Neural cell (in vitro differentiated cells): ENCODE measurements at regions not wholly inside any gene's neighbourhood (a gene's known extent, or its start where the extent isn't known, plus 50 kb on each side); places are given as distances from the start of the nearest gene placed in this dataset.

ENCODE experiments used
- EP300 ChIP-seq: fragments of 450-650 bp; conservative IDR thresholded peaks from 2 replicates; pipeline ENCODE4 v1.6.1; 2014; ENCODE audit warnings: antibody characterized with exemption, mild to moderate bottlenecking, moderate library complexity; ENCODE audit not compliant: poor library complexity, severe bottlenecking
- TF ChIP-seq, protein P1 (sequence below): fragments of 450-650 bp; IDR thresholded peaks from 2 replicates; pipeline ENCODE4 v1.5.1; 2014; ENCODE audit warnings: antibody characterized with exemption, mild to moderate bottlenecking, moderate library complexity; ENCODE audit not compliant: poor library complexity, severe bottlenecking

DNA sequence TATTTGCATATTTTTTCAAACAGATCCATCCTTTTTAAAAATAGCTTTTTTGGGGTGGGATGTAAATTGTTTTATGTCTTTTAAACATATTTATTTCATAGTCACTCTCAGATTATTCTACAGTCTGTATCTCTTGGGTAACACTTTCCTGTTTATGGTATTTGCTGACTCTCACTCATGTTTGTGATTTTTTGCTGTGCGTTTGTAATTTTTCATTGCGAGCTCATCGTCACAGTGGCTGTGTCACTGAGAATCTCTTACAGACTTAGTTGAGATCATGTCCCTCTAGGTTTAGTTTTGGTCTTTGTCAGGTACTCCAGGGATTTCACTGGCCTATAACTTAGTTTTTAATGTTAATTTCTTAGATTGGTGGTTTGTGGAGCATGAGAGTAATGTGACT, 73.5 kb upstream of the HS6ST1 start:
- no peak for TF ChIP-seq EP300
- TF ChIP-seq, protein P1, sequence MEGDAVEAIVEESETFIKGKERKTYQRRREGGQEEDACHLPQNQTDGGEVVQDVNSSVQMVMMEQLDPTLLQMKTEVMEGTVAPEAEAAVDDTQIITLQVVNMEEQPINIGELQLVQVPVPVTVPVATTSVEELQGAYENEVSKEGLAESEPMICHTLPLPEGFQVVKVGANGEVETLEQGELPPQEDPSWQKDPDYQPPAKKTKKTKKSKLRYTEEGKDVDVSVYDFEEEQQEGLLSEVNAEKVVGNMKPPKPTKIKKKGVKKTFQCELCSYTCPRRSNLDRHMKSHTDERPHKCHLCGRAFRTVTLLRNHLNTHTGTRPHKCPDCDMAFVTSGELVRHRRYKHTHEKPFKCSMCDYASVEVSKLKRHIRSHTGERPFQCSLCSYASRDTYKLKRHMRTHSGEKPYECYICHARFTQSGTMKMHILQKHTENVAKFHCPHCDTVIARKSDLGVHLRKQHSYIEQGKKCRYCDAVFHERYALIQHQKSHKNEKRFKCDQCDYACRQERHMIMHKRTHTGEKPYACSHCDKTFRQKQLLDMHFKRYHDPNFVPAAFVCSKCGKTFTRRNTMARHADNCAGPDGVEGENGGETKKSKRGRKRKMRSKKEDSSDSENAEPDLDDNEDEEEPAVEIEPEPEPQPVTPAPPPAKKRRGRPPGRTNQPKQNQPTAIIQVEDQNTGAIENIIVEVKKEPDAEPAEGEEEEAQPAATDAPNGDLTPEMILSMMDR: no peak
